Activated naive CD4-positive, alpha-beta T cell (primary cell): ENCODE measurements at regions not wholly inside any gene's neighbourhood (a gene's known extent, or its start where the extent isn't known, plus 50 kb on each side); places are given as distances from the start of the nearest gene placed in this dataset.

Experiments used
- DNase-seq, 4 experiments: peaks; one replicate each; lab custom pipeline; 2025; lab: John Stamatoyannopoulos, UW

GRCh38 chr10:124227055-124227975 lies 133.9 kb upstream of the CHST15 start:
- DNase-seq, result no peak

- DNase-seq, result no peak
Observed at GRCh38 chr10:124226271-124227054, 133.1 kb upstream of the CHST15 start.

- peak in 2 of 4 experiments; percentile 16 to 36 for DNase-seq
Observed at GRCh38 chr10:124225467-124226270, 132.3 kb upstream of the CHST15 start.

GRCh38 chr10:124225029-124225466 lies 131.7 kb upstream of the CHST15 start:
- no peak for DNase-seq

GRCh38 chr10:124224331-124225028 lies 131.1 kb upstream of the CHST15 start:
- DNase-seq, result no peak

- DNase-seq, result no peak
Observed at GRCh38 chr10:124223711-124224085, 130.3 kb upstream of the CHST15 start.

GRCh38 chr10:124222988-124223710 lies 129.8 kb upstream of the CHST15 start:
- no peak for DNase-seq

- DNase-seq, result no peak
Observed at GRCh38 chr10:124222318-124222987, 129.1 kb upstream of the CHST15 start.

GRCh38 chr10:124221356-124222317 lies 128.2 kb upstream of the CHST15 start:
- no peak for DNase-seq

GRCh38 chr10:124220971-124221355 lies 127.6 kb upstream of the CHST15 start:
- no peak for DNase-seq

GRCh38 chr10:124220547-124220946 lies 127.1 kb upstream of the CHST15 start:
- no peak for DNase-seq

- no peak for DNase-seq
Observed at GRCh38 chr10:124219655-124220054, 126.3 kb upstream of the CHST15 start.

- DNase-seq, result no peak
Observed at GRCh38 chr10:124219062-124219461, 125.7 kb upstream of the CHST15 start.

GRCh38 chr10:124217906-124218804 lies 124.8 kb upstream of the CHST15 start:
- no peak for DNase-seq

- DNase-seq, result no peak
Observed at GRCh38 chr10:124217031-124217430, 123.6 kb upstream of the CHST15 start.

GRCh38 chr10:124214610-124215375 lies 121.4 kb upstream of the CHST15 start:
- DNase-seq, result no peak

- no peak for DNase-seq
Observed at GRCh38 chr10:124213899-124214510, 120.6 kb upstream of the CHST15 start.
